HepG2 (cell line): ENCODE measurements at regions not wholly inside any gene's neighbourhood (a gene's known extent, or its start where the extent isn't known, plus 50 kb on each side); places are given as distances from the start of the nearest gene placed in this dataset.

ENCODE experiments used
- ATAC-seq: fragments of 200-7000 bp; cut with Tn5 transposase; 3 replicates; pipeline ENCODE4 v1.9.1; 2020; ENCODE audit warnings: mild to moderate bottlenecking, moderate library complexity
- BruUV-seq: library from RNA; stranded (reverse); fragments of 400-500 nt; replicated peaks from 2 replicates; lab custom pipeline; 2021; lab: Mats Ljungman, UMichigan
- CTCF ChIA-PET: fragments of 300-600 bp; formaldehyde crosslinking; extraction: SDS; loops from one replicate; lab custom pipeline; 2021; ENCODE audit warnings: low total read pairs, inconsistent platforms, low intra/inter-chr PET ratio; lab: Yijun Ruan, JAX
- POLR2A ChIA-PET: fragments of 350-600 bp; sonication (Branson Sonifier 250); formaldehyde crosslinking; loops from one replicate; lab custom pipeline; 2020; ENCODE audit warnings: antibody characterized with exemption, inconsistent platforms; lab: Yijun Ruan, JAX
- DNase-seq: peaks from one replicate; pipeline ENCODE4 v3.0.0-alpha.2; 2015; ENCODE audit warnings: low spot score
- FAIRE-seq: peaks from 3 replicates; lab custom pipeline; 2011; peaks lifted over from hg19 to GRCh38; lab: Jason Lieb, UNC
- H2AFZ ChIP-seq: one replicate; pipeline ENCODE4 v1.6.1; 2011; ENCODE audit warnings: low read length, inconsistent platforms
- H3K27ac ChIP-seq: fragments of 300-600 bp; 3 replicates; pipeline ENCODE4 v1.8.0; 2011; ENCODE audit warnings: mixed run types, mild to moderate bottlenecking, mixed read lengths, low read length, inconsistent platforms; ENCODE audit not compliant: insufficient read depth; ENCODE audit errors: extremely low read length
- H3K27me3 ChIP-seq, 2 experiments: fragments of 200-600 bp in 1 of 2; 2 replicates in 1 of 2; 3 replicates in 1 of 2; pipeline versions ENCODE4 v1.6.0 to v1.8.0; 2011; ENCODE audit warnings: low read length in 2 of 2, mild to moderate bottlenecking in 2 of 2, moderate library complexity in 2 of 2, inconsistent platforms in 1 of 2; ENCODE audit not compliant: insufficient read depth in 2 of 2, control insufficient read depth in 1 of 2
- H3K36me3 ChIP-seq, 2 experiments: fragments of 200-600 bp in 1 of 2; replicated peaks in 1 of 2; 2 replicates in 1 of 2; 3 replicates in 1 of 2; pipeline versions ENCODE4 v1.5.1 to v1.8.0; 2011; ENCODE audit warnings: low read length in 2 of 2, inconsistent platforms in 1 of 2; ENCODE audit not compliant: insufficient read depth in 2 of 2, control insufficient read depth in 1 of 2
- H3K4me1 ChIP-seq: 2 replicates; pipeline ENCODE4 v1.5.1; 2012; ENCODE audit warnings: low read length, inconsistent platforms; ENCODE audit not compliant: insufficient read depth
- H3K4me2 ChIP-seq: 2 replicates; pipeline ENCODE4 v1.6.0; 2011; ENCODE audit warnings: low read depth, low read length, inconsistent platforms
- H3K4me3 ChIP-seq, 3 experiments: fragments of 200-600 bp in 1 of 3; sonication (generic), shearing (Covaris generic) in 1 of 3; replicated peaks in 1 of 3; 2 replicates each; pipeline ENCODE4 v1.5.1; 2011 to 2016; ENCODE audit warnings: low read length in 3 of 3, inconsistent platforms in 2 of 3, low read depth in 2 of 3, mild to moderate bottlenecking in 2 of 3, control low read depth in 1 of 3, mixed read lengths in 1 of 3; ENCODE audit not compliant: insufficient read depth in 1 of 3
- H3K79me2 ChIP-seq: one replicate; pipeline ENCODE4 v1.6.1; 2011; ENCODE audit warnings: low read length, inconsistent platforms; ENCODE audit not compliant: insufficient read depth
- H3K9ac ChIP-seq: 2 replicates; pipeline ENCODE4 v1.6.0; 2011; ENCODE audit warnings: mild to moderate bottlenecking, low read depth, low read length, inconsistent platforms; ENCODE audit not compliant: insufficient read depth
- H3K9me3 ChIP-seq: 2 replicates; pipeline ENCODE4 v1.5.1; 2012; ENCODE audit warnings: mild to moderate bottlenecking, low read length
- H4K20me1 ChIP-seq: 2 replicates; pipeline ENCODE4 v1.6.0; 2011; ENCODE audit warnings: inconsistent platforms, mild to moderate bottlenecking, low read length, moderate library complexity; ENCODE audit not compliant: insufficient read depth
- ATF7 ChIP-seq, 2 experiments: fragments of 450-650 bp in 1 of 2; sonication (generic) in 1 of 2; formaldehyde crosslinking in 1 of 2; IDR thresholded peaks; 2 replicates each; pipeline versions ENCODE4 v1.4.0 to v1.6.1; 2016 to 2020; ENCODE audit warnings: antibody characterized with exemption in 1 of 2, mild to moderate bottlenecking in 1 of 2, missing genetic modification reagents in 1 of 2
- ELF4 ChIP-seq: sonication (generic); formaldehyde crosslinking; IDR thresholded peaks from 2 replicates; pipeline ENCODE4 v1.5.0; 2020; ENCODE audit warnings: missing genetic modification reagents, mild to moderate bottlenecking, moderate library complexity, borderline replicate concordance
- HOXA9 ChIP-seq: sonication (generic); formaldehyde crosslinking; IDR thresholded peaks from 2 replicates; pipeline ENCODE4 v1.8.1; 2022; ENCODE audit warnings: missing genetic modification reagents, mild to moderate bottlenecking, moderate library complexity, borderline replicate concordance
- NFYC ChIP-seq: IDR thresholded peaks from 2 replicates; pipeline ENCODE4 v1.6.1; 2016; ENCODE audit warnings: missing genetic modification reagents, missing compliant biosample characterization
- POGZ ChIP-seq: sonication (generic); formaldehyde crosslinking; IDR thresholded peaks from 2 replicates; pipeline ENCODE4 v1.4.0; 2020; ENCODE audit warnings: mild to moderate bottlenecking, missing genetic modification reagents
- SRF ChIP-seq: IDR thresholded peaks from 2 replicates; pipeline ENCODE4 v1.6.1; 2011; ENCODE audit warnings: mild to moderate bottlenecking, low read depth, low read length, moderate library complexity
- STAG1 ChIP-seq: sonication (generic); formaldehyde crosslinking; IDR thresholded peaks from 2 replicates; pipeline ENCODE4 v1.4.0; 2020; ENCODE audit warnings: missing genetic modification reagents
- TCF7L2 ChIP-seq: IDR thresholded peaks from 2 replicates; pipeline ENCODE4 v1.6.1; 2011; ENCODE audit warnings: mild to moderate bottlenecking, low read depth, low read length, moderate library complexity
- YEATS4 ChIP-seq: sonication (generic); formaldehyde crosslinking; IDR thresholded peaks from 2 replicates; pipeline ENCODE4 v1.4.0; 2020; ENCODE audit warnings: missing genetic modification reagents, borderline replicate concordance
- ZKSCAN5 ChIP-seq: sonication (generic); formaldehyde crosslinking; IDR thresholded peaks from 2 replicates; pipeline ENCODE4 v1.5.1; 2020; ENCODE audit warnings: mild to moderate bottlenecking, missing genetic modification reagents
- ZNF766 ChIP-seq: sonication (generic); formaldehyde crosslinking; IDR thresholded peaks from 2 replicates; pipeline ENCODE4 v1.5.0; 2020; ENCODE audit warnings: missing genetic modification reagents, borderline replicate concordance
- ZNF792 ChIP-seq: IDR thresholded peaks from 2 replicates; pipeline ENCODE4 v1.6.1; 2016
- WGBS: methylation state at CpG from one replicate; pipeline ENCODE4 v1.1.6; 2017; ENCODE audit warnings: low lambda C conversion rate; 5-methylcytosine and 5-hydroxymethylcytosine counted together
- in situ Hi-C: cut with HindIII; loops from 2 replicates; pipeline ENCODE4 v1.10.0; 2017; ENCODE audit warnings: low pct_unique_long_range_greater_than_20kb; ENCODE audit not compliant: extremely low pct_ligation_motif_present
- intact Hi-C: fragments of 100-400 bp; cut with micrococcal nuclease; formaldehyde crosslinking; loops from one replicate; pipeline ENCODE4 v1.10.0; 2022; ENCODE audit not compliant: unreplicated experiment
- TF ChIP-seq, protein P1 (sequence below): IDR thresholded peaks from 2 replicates; pipeline ENCODE4 v1.6.1; 2016
- TF ChIP-seq, protein P2 (sequence below): sonication (generic); formaldehyde crosslinking; IDR thresholded peaks from 2 replicates; pipeline ENCODE4 v1.5.1; 2020; ENCODE audit warnings: missing genetic modification reagents, mild to moderate bottlenecking, borderline replicate concordance

GRCh38 chr3:190183121-190183520 lies 62.4 kb upstream of the P3H2 start:
- Histone ChIP-seq H3K4me2 (no peak overlapping the region), H3K27me3 (no peaks in the 10 kb centered on the region), H3K9ac (no peak overlapping the region), H3K9me3 (no peaks in the 10 kb centered on the region), H3K36me3 (no peaks in the 10 kb centered on the region), H3K4me1 (no peaks in the 10 kb centered on the region), H4K20me1 (no peaks in the 10 kb centered on the region), H3K79me2 (no peaks in the 10 kb centered on the region)
- intact Hi-C loops, result no loop called here
- DNase-seq, result no peak
- POLR2A ChIA-PET, result no interaction called here
- WGBS, result 25% methylated on average over 4 of the region's 4 CpGs
- TF ChIP-seq ZKSCAN5 (CRISPR knock-in tag), result no peak
- peak; percentile 33; the same call in 1 of the 2 replicates for TF ChIP-seq ATF7 (IDR thresholded peaks at IDR 0.05)
- no peak for TF ChIP-seq ATF7 (CRISPR knock-in tag; IDR thresholded peaks at IDR 0.05)
- TF ChIP-seq, all 625 proteins: peak for 1
- in situ Hi-C loops, result no loop called here
- FAIRE-seq (no peak), ATAC-seq (no peak)
- H3K4me3 ChIP-seq, result no peak overlapping the region
- CTCF ChIA-PET, result no interaction called here
- BruUV-seq, result no TSS peak
- no peak overlapping the region for H2AFZ ChIP-seq
- no peak overlapping the region for H3K27ac ChIP-seq

DNA sequence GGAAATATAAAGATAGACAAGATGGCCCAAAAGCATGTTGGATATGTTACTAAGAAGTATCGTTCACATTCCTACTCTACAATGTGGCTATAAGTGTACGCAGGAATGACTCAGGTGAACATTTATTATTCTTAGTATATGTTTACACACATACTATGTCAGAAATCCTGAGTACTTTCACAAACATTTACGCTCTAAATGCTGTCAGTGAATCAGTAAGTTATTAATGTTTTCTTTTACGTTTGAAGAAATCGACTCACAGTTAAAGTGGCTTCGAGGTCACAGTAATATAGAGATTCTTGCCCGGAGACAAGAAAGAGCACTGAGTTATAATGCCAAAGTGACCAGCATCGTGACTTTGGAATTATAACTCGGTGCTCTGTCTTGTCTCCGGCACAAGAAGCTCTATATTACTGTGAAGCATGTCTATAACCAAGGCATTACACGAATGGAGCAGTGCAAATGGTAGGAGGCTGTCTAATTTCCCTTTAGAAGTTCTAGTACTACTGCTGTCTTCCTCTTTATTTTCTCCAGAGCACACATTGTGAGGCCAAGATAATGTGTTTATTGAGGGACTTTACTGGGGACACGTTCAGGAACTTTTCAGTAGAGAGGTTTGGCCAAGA lies 61.8 kb upstream of the P3H2 start:
- Histone ChIP-seq H3K27me3 (no peaks in the 10 kb centered on the region), H3K4me1 (no peaks in the 10 kb centered on the region), H2AFZ (no peak overlapping the region), H3K79me2 (no peaks in the 10 kb centered on the region), H3K4me3 (no peak overlapping the region), H4K20me1 (no peaks in the 10 kb centered on the region), H3K27ac (no peak overlapping the region), H3K9ac (no peak overlapping the region), H3K9me3 (no peaks in the 10 kb centered on the region), H3K36me3 (no peaks in the 10 kb centered on the region), H3K4me2 (no peak overlapping the region)
- ChIA-PET CTCF (no interaction called here), POLR2A (no interaction called here)
- WGBS, result 45% methylated on average over 12 of the region's 12 CpGs
- DNase-seq (no peak), ATAC-seq (no peak), FAIRE-seq (no peak)
- in situ Hi-C loops, result no loop called here
- TF ChIP-seq, protein P1, sequence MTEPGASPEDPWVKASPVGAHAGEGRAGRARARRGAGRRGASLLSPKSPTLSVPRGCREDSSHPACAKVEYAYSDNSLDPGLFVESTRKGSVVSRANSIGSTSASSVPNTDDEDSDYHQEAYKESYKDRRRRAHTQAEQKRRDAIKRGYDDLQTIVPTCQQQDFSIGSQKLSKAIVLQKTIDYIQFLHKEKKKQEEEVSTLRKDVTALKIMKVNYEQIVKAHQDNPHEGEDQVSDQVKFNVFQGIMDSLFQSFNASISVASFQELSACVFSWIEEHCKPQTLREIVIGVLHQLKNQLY (CRISPR knock-in tag), result no peak
- no peak for TF ChIP-seq TCF7L2
- no peak for TF ChIP-seq ZNF792 (CRISPR knock-in tag)
- no peak for TF ChIP-seq POGZ (CRISPR knock-in tag)
- no peak for TF ChIP-seq HOXA9 (CRISPR knock-in tag)
- TF ChIP-seq, protein P2, sequence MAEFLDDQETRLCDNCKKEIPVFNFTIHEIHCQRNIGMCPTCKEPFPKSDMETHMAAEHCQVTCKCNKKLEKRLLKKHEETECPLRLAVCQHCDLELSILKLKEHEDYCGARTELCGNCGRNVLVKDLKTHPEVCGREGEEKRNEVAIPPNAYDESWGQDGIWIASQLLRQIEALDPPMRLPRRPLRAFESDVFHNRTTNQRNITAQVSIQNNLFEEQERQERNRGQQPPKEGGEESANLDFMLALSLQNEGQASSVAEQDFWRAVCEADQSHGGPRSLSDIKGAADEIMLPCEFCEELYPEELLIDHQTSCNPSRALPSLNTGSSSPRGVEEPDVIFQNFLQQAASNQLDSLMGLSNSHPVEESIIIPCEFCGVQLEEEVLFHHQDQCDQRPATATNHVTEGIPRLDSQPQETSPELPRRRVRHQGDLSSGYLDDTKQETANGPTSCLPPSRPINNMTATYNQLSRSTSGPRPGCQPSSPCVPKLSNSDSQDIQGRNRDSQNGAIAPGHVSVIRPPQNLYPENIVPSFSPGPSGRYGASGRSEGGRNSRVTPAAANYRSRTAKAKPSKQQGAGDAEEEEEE (CRISPR knock-in tag), result no peak
- no peak for TF ChIP-seq NFYC
- TF ChIP-seq YEATS4 (CRISPR knock-in tag), result no peak
- TF ChIP-seq SRF, result no peak
- no peak for TF ChIP-seq ZNF766 (CRISPR knock-in tag)
- no peak for TF ChIP-seq STAG1 (CRISPR knock-in tag)
- TF ChIP-seq ATF7 (IDR thresholded peaks at IDR 0.05), result no peak
- no peak for TF ChIP-seq ATF7 (CRISPR knock-in tag; IDR thresholded peaks at IDR 0.05)
- no peak for TF ChIP-seq ELF4 (CRISPR knock-in tag)
- intact Hi-C loops, result no loop called here
- no TSS peak for BruUV-seq
